Left lung (tissue), 4 donors: ENCODE measurements at regions not wholly inside any gene's neighbourhood (a gene's known extent, or its start where the extent isn't known, plus 50 kb on each side); places are given as distances from the start of the nearest gene placed in this dataset.
"Not testable (repeated sequence)": the region's sequence is repeated elsewhere in the genome, so short reads cannot be mapped to it uniquely, and the experiment has no call there.

Experiments
- ATAC-seq: fragments of 200-7000 bp; cut with Tn5 transposase; one replicate; pipeline ENCODE4 v1.9.1; 2020; ENCODE audit warnings: moderate library complexity
- DNase-seq, 4 donors: peaks; one replicate each; pipeline ENCODE4 v3.0.0-alpha.2; 2013 to 2020
- H3K27ac ChIP-seq, 2 donors: fragments of 200-600 bp; sonication (generic) in 1 of 2; one replicate each; pipeline versions ENCODE4 v1.5.0 to v1.8.0; 2020 to 2021
- H3K27me3 ChIP-seq, 2 donors: fragments of 200-600 bp; sonication (generic) in 1 of 2; one replicate each; pipeline versions ENCODE4 v1.5.0 to v1.8.0; 2020 to 2021
- H3K36me3 ChIP-seq, 2 donors: fragments of 200-600 bp; sonication (generic) in 1 of 2; one replicate each; pipeline versions ENCODE4 v1.5.0 to v1.8.0; 2020 to 2021
- H3K4me1 ChIP-seq, 2 donors: fragments of 200-600 bp; one replicate each; pipeline ENCODE4 v1.8.0; 2021
- H3K4me3 ChIP-seq, 2 donors: fragments of 200-600 bp; sonication (generic) in 1 of 2; one replicate each; pipeline versions ENCODE4 v1.5.0 to v1.8.0; 2020 to 2021; ENCODE audit warnings: mild to moderate bottlenecking in 1 of 2
- H3K9me3 ChIP-seq, 2 donors: fragments of 200-600 bp; sonication (generic) in 1 of 2; one replicate each; pipeline versions ENCODE4 v1.5.0 to v1.8.0; 2020 to 2021
- intact Hi-C, 2 donors: fragments of 100-400 bp; cut with DNase I; formaldehyde crosslinking; loops; one replicate each; pipeline versions ENCODE4 v1.11.2 to v1.14.2; 2022
- TF ChIP-seq, protein P1 (sequence below), 2 donors: fragments of 200-600 bp; sonication (generic) in 1 of 2; IDR thresholded peaks; one replicate each; pipeline versions ENCODE4 v1.5.0 to v1.8.0; 2021; ENCODE audit warnings: antibody characterized with exemption in 2 of 2
- donor health status: DM: no; HTN: yes; CAD: no.
- donor health status: DM: no; HTN: no; CAD: no.

DNA sequence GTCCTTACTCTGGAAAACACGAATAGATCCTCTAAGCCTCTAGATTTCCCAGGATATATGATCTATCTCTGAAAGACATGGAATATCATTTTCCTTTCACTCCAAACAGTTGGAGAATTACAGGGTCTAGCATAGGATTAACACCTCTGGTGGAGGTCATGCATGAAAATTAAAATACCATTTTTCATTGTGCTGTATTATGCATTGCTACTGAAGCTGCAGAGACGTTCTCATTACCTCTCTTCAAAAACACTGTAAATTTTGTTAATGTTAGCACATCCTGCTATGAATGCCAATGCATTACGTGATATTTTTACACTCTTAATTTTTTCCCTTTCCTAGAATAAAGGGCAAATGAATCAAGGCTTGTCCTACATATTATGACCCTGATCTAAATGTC, 558.6 kb downstream of the TBC1D32 start:
- Histone ChIP-seq H3K4me1 (no peaks in the 10 kb centered on the region), H3K27me3 (no peaks in the 10 kb centered on the region), H3K36me3 (no peaks in the 10 kb centered on the region), H3K27ac (no peak overlapping the region), H3K4me3 (no peak overlapping the region), H3K9me3 (peaks cover 0 to 11% of the 10 kb centered on the region in 2 donors)
- no peak for DNase-seq
- intact Hi-C loops, result no loop called here
- TF ChIP-seq, protein P1, sequence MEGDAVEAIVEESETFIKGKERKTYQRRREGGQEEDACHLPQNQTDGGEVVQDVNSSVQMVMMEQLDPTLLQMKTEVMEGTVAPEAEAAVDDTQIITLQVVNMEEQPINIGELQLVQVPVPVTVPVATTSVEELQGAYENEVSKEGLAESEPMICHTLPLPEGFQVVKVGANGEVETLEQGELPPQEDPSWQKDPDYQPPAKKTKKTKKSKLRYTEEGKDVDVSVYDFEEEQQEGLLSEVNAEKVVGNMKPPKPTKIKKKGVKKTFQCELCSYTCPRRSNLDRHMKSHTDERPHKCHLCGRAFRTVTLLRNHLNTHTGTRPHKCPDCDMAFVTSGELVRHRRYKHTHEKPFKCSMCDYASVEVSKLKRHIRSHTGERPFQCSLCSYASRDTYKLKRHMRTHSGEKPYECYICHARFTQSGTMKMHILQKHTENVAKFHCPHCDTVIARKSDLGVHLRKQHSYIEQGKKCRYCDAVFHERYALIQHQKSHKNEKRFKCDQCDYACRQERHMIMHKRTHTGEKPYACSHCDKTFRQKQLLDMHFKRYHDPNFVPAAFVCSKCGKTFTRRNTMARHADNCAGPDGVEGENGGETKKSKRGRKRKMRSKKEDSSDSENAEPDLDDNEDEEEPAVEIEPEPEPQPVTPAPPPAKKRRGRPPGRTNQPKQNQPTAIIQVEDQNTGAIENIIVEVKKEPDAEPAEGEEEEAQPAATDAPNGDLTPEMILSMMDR (IDR thresholded peaks at IDR 0.05), result no peak
- ATAC-seq, result no peak

DNA sequence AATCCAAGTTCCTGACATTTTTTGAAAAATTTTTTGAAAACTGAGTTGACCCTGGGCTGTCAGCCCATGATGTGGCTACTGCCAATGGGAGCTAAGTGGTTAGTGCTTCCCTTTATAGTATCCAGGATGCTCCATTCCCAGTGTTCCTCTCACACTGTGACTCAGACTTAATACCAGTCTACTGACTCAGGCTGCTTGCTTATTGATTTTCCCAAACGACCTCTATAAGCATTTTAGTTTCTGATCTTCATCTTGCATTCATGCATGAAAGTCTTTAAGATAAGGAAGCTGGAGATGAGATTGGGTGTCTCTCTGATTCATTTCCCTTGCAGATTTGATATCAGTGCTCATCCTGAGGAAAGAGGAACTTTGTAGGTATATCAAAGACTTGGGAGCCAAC, 560.0 kb downstream of the TBC1D32 start:
- H3K4me3 ChIP-seq, result no peak overlapping the region
- H3K9me3 ChIP-seq, result peaks cover 0 to 11% of the 10 kb centered on the region in 2 donors
- DNase-seq (no peak), ATAC-seq (no peak)
- no peaks in the 10 kb centered on the region for H3K4me1 ChIP-seq
- TF ChIP-seq, protein P1 (IDR thresholded peaks at IDR 0.05), result no peak
- intact Hi-C loops, result no loop called here
- H3K27ac ChIP-seq, result no peak overlapping the region
- H3K27me3 ChIP-seq, result no peaks in the 10 kb centered on the region
- H3K36me3 ChIP-seq, result no peaks in the 10 kb centered on the region

DNA sequence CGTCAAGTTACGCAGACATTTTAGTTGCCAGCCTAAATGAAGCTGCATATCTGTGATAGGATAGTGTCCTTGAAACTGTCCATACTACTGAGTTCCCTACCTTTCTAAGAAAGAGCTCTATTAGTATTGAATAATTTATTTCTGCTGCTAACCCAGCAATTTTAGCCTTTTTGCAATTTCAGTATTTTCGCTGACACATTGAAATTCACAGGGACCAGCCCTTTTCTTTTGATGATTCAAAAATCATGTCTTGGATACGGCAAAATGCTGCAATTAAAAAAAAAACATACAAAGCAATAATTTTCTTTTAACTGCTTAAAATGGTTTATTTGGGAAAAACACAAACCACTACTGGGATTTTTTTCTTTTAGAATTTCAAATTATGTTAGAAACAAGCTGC, 563.3 kb downstream of the TBC1D32 start:
- Histone ChIP-seq H3K36me3 (no peaks in the 10 kb centered on the region), H3K4me1 (no peaks in the 10 kb centered on the region), H3K4me3 (no peak overlapping the region), H3K9me3 (no peaks in the 10 kb centered on the region), H3K27me3 (no peaks in the 10 kb centered on the region), H3K27ac (no peak overlapping the region)
- TF ChIP-seq, protein P1 (IDR thresholded peaks at IDR 0.05), result no peak
- intact Hi-C loops, result no loop called here
- ATAC-seq (no peak), DNase-seq (no peak)

DNA sequence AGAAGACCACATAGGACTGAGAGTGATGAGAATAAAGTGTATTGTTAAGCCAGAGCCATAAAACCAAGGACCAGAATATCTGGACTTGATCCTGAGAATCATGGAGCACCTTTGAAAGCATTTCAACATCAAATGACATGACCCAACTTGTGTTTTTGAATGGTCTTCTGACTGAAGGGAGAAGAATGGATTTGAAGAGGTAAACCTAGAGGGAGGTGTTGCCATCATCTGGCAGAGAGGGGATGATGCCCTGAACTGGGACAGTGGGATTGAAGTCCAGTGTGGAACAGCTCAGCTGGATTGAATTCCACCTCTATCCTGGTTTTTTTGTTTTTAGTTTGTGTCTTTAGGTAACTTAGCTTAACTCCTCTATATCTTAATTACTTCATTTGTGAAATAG, 570.0 kb downstream of the TBC1D32 start:
- Histone ChIP-seq H3K4me1 (no peaks in the 10 kb centered on the region), H3K4me3 (no peak overlapping the region), H3K36me3 (no peaks in the 10 kb centered on the region), H3K9me3 (no peaks in the 10 kb centered on the region), H3K27me3 (no peaks in the 10 kb centered on the region), H3K27ac (no peak overlapping the region)
- no peak for ATAC-seq
- intact Hi-C loops, result no loop called here
- DNase-seq, result no peak
- TF ChIP-seq, protein P1 (IDR thresholded peaks at IDR 0.05), result no peak

DNA sequence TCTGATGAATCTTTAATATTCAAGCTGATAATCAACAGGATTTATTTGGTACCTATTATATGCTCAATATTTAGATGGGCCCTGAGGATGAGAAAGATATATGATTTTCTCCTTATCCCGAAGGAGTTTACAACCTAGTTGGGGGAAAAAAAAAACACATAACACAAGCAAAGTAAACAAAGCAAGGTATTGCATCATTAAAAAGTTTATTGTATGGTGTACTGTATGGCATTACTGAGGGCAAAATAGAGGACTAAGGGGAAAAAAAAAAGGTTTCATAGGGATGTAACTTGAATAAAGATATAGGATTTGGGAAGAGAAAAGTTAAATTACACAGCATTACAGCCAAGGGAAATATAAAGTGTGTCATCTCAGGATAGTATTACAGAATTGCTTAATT, 574.7 kb downstream of the TBC1D32 start:
- Histone ChIP-seq H3K4me1 (no peaks in the 10 kb centered on the region), H3K4me3 (no peak overlapping the region), H3K36me3 (no peaks in the 10 kb centered on the region), H3K9me3 (peaks cover 0 to 4% of the 10 kb centered on the region in 2 donors), H3K27ac (no peak overlapping the region), H3K27me3 (no peaks in the 10 kb centered on the region)
- intact Hi-C loops, result no loop called here
- TF ChIP-seq, protein P1 (IDR thresholded peaks at IDR 0.05), result no peak
- ATAC-seq (no peak), DNase-seq (no peak)

DNA sequence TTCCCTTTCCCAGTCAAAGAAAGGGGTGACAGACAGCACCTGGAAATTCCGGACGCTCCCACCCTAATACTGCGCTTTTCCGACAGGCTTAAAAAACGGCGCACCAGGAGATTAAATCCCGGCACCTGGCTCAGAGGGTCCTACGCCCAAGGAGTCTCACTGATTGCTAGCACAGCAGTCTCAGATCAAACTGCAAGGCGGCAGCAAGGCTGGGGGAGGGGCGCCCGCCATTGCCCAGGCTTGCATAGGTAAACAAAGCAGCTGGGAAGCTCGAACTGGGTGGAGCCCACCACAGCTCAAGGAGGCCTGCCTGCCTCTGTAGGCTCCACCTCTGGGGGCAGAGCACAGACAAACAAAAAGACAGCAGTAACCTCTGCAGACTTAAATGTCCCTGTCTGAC, 585.7 kb downstream of the TBC1D32 start:
- H3K27ac ChIP-seq, H3K27me3 ChIP-seq, H3K9me3 ChIP-seq, DNase-seq, H3K36me3 ChIP-seq, H3K4me1 ChIP-seq, intact Hi-C loops, H3K4me3 ChIP-seq, ATAC-seq: not testable (repeated sequence)
